Mesenchymal stem cell (in vitro differentiated cells and primary cell): ENCODE measurements at regions not wholly inside any gene's neighbourhood (a gene's known extent, or its start where the extent isn't known, plus 50 kb on each side); places are given as distances from the start of the nearest gene placed in this dataset.
A peak's percentile ranks its signal among the peaks of the same experiment; 100 is the strongest.

Source experiments
- DNase-seq: peaks from one replicate; pipeline ENCODE4 v3.0.0-alpha.2; 2013
- H2AFZ ChIP-seq: one replicate; pipeline ENCODE4 v1.6.1; 2013; ENCODE audit warnings: low read depth, mild to moderate bottlenecking, control low read depth, inconsistent platforms, low read length, moderate library complexity
- H2AK5ac ChIP-seq: 2 replicates; pipeline ENCODE4 v1.6.1; 2013; ENCODE audit warnings: low read length, moderate library complexity, mild to moderate bottlenecking, inconsistent platforms; ENCODE audit not compliant: severe bottlenecking
- H2BK120ac ChIP-seq: one replicate; pipeline ENCODE4 v1.6.1; 2013; ENCODE audit warnings: low read depth, mild to moderate bottlenecking, inconsistent platforms, low read length, moderate library complexity
- H2BK12ac ChIP-seq, 2 experiments: one replicate each; pipeline ENCODE4 v1.6.1; 2013; ENCODE audit warnings: inconsistent platforms in 2 of 2, low read length in 2 of 2, mild to moderate bottlenecking in 2 of 2, moderate library complexity in 2 of 2, control low read depth in 1 of 2
- H2BK15ac ChIP-seq: one replicate; pipeline ENCODE4 v1.6.1; 2013; ENCODE audit warnings: mild to moderate bottlenecking, low read depth, inconsistent platforms; ENCODE audit not compliant: poor library complexity, severe bottlenecking
- H2BK5ac ChIP-seq: 2 replicates; pipeline ENCODE4 v1.6.1; 2013; ENCODE audit warnings: low read depth, mild to moderate bottlenecking, low read length, control low read depth, inconsistent platforms; ENCODE audit not compliant: poor library complexity, severe bottlenecking
- H3K14ac ChIP-seq, 2 experiments: one replicate each; pipeline ENCODE4 v1.6.1; 2013; ENCODE audit warnings: inconsistent platforms in 2 of 2, low read length in 2 of 2, control low read depth in 1 of 2, mild to moderate bottlenecking in 1 of 2, moderate library complexity in 1 of 2
- H3K18ac ChIP-seq, 2 experiments: one replicate each; pipeline ENCODE4 v1.6.1; 2013; ENCODE audit warnings: inconsistent platforms in 2 of 2, low read length in 2 of 2, control low read depth in 1 of 2, low read depth in 1 of 2, mild to moderate bottlenecking in 1 of 2
- H3K23ac ChIP-seq, 2 experiments: one replicate each; pipeline ENCODE4 v1.6.1; 2013; ENCODE audit warnings: inconsistent platforms in 2 of 2, low read length in 2 of 2, mild to moderate bottlenecking in 2 of 2, moderate library complexity in 2 of 2, control low read depth in 1 of 2
- H3K27ac ChIP-seq: 2 replicates; pipeline ENCODE4 v1.5.1; 2013; ENCODE audit warnings: mild to moderate bottlenecking, moderate library complexity, low read length, control low read depth, inconsistent platforms; ENCODE audit not compliant: poor library complexity, severe bottlenecking
- H3K27me3 ChIP-seq, 2 experiments: 2 replicates each; pipeline versions ENCODE4 v1.6.1 to v1.7.0; 2013; ENCODE audit warnings: low read length in 2 of 2, mild to moderate bottlenecking in 2 of 2, moderate library complexity in 2 of 2, control low read depth in 1 of 2, inconsistent platforms in 1 of 2; ENCODE audit not compliant: control insufficient read depth in 1 of 2, insufficient read depth in 1 of 2
- H3K36me3 ChIP-seq, 2 experiments: 2 replicates each; pipeline versions ENCODE4 v1.6.1 to v1.7.0; 2013; ENCODE audit warnings: low read length in 2 of 2, control low read depth in 1 of 2, inconsistent platforms in 1 of 2, low read depth in 1 of 2, mild to moderate bottlenecking in 1 of 2; ENCODE audit not compliant: insufficient read depth in 2 of 2, control insufficient read depth in 1 of 2
- H3K4ac ChIP-seq, 2 experiments: one replicate each; pipeline ENCODE4 v1.6.1; 2013; ENCODE audit warnings: inconsistent platforms in 2 of 2, low read length in 2 of 2, mild to moderate bottlenecking in 2 of 2, moderate library complexity in 2 of 2, control low read depth in 1 of 2, low read depth in 1 of 2
- H3K4me1 ChIP-seq: 2 replicates; pipeline ENCODE4 v1.6.1; 2013; ENCODE audit warnings: low read depth, low read length, control low read depth; ENCODE audit not compliant: control insufficient read depth, insufficient read depth
- H3K4me2 ChIP-seq: 2 replicates; pipeline ENCODE4 v1.6.1; 2013; ENCODE audit warnings: low read length, mild to moderate bottlenecking, inconsistent platforms; ENCODE audit not compliant: poor library complexity, severe bottlenecking
- H3K4me3 ChIP-seq, 2 experiments: 2 replicates each; pipeline versions ENCODE4 v1.5.1 to v1.7.0; 2013; ENCODE audit warnings: low read length in 2 of 2, mild to moderate bottlenecking in 2 of 2, control low read depth in 1 of 2, low read depth in 1 of 2; ENCODE audit not compliant: insufficient read depth in 1 of 2
- H3K79me1 ChIP-seq: replicated peaks from 2 replicates; pipeline ENCODE4 v1.6.1; 2013; ENCODE audit warnings: mild to moderate bottlenecking, control low read depth, low read length, inconsistent platforms; ENCODE audit not compliant: poor library complexity, severe bottlenecking
- H3K9ac ChIP-seq: 2 replicates; pipeline ENCODE4 v1.7.0; 2013; ENCODE audit warnings: mild to moderate bottlenecking, low read length, moderate library complexity
- H3K9me3 ChIP-seq: 2 replicates; pipeline ENCODE4 v1.7.0; 2013; ENCODE audit warnings: mild to moderate bottlenecking, low read length; ENCODE audit not compliant: control insufficient read depth
- H4K8ac ChIP-seq: one replicate; pipeline ENCODE4 v1.6.1; 2013; ENCODE audit warnings: inconsistent platforms, mild to moderate bottlenecking, low read length, moderate library complexity
- H4K91ac ChIP-seq: one replicate; pipeline ENCODE4 v1.6.1; 2013; ENCODE audit warnings: mild to moderate bottlenecking, low read length, inconsistent platforms
- WGBS: methylation state at CpG from one replicate; pipeline ENCODE4 v1.1.7; 2013; ENCODE audit warnings: mixed read lengths; 5-methylcytosine and 5-hydroxymethylcytosine counted together

DNA sequence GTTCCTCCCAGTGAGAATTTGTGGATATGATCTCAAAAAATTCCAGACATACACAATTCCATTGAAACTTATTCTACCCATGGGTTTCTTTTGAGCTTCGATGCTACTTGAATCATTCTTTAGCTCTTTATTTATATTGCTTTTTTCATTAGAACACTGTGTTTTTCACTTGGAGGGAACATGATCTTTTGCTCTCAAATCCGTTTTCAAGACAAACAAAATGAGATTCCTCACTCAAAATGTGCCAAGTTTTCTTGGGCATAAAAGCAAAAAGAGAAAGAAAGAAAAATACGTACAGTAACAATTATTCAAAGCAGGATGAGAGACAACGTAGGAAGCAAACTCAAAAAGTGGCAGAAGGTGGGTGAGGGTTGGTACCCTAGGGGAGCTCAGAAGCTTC is 118.8 kb upstream of the PDZRN3 start:
- Histone ChIP-seq H2BK5ac (no peak overlapping the region), H4K8ac (no peak overlapping the region), H3K27me3 (no peaks in the 10 kb centered on the region), H2BK15ac (no peak overlapping the region), H3K23ac (no peak overlapping the region), H3K4ac (no peak overlapping the region), H2BK120ac (no peak overlapping the region), H3K79me1 (no peaks in the 10 kb centered on the region), H4K91ac (no peak overlapping the region), H3K9me3 (no peaks in the 10 kb centered on the region), H3K9ac (no peak overlapping the region), H3K14ac (no peak overlapping the region), H2AFZ (no peak overlapping the region), H3K18ac (no peak overlapping the region), H3K27ac (no peak overlapping the region), H3K4me3 (no peak overlapping the region), H2AK5ac (no peak overlapping the region), H2BK12ac (no peak overlapping the region), H3K4me2 (no peak overlapping the region), H3K4me1 (peaks cover 1% of the 10 kb centered on the region), H3K36me3 (no peaks in the 10 kb centered on the region)
- 77% methylated on average over 3 of the region's 4 CpGs for WGBS
- no peak for DNase-seq

DNA sequence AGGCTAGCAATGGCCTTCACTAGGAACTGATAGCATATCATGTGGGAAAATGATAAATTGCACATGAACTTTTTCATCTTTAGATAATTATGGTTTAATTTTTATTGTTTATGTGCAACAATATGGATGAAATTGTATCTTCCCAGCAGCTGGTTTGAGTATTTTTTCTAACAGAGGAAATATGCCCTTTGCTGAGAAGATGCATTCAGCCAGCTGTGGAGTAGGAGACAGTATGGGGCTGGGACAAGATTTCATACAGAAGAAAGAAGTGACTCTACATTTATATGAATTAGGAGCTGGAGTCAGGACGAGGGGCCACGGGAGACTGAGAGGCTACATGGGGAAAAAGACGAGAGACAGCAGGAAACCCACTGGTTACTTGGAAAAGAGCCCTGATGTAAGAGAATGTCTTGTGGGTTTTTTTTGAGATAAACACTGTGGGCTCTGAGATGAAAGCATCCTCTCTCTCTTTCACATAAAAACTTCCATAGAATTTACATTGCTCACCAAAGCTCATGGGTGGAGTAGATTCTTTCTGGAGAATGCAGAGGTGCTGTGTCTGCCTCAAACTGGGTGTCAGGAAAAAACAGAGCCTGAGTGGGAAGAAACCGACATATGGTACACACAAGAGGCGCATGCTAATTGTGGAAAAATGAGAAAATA is 115.2 kb upstream of the PDZRN3 start:
- no peak overlapping the region for H2BK15ac ChIP-seq
- no peak overlapping the region for H3K27ac ChIP-seq
- H3K4ac ChIP-seq = no peak overlapping the region
- no peak overlapping the region for H3K4me2 ChIP-seq
- H3K27me3 ChIP-seq = no peaks in the 10 kb centered on the region
- no peak overlapping the region for H4K91ac ChIP-seq
- no peak overlapping the region for H3K4me3 ChIP-seq
- H3K9me3 ChIP-seq = no peaks in the 10 kb centered on the region
- H3K23ac ChIP-seq = no peak overlapping the region
- WGBS = 28% methylated on average over 4 of the region's 5 CpGs
- H2BK120ac ChIP-seq = no peak overlapping the region
- no peak overlapping the region for H4K8ac ChIP-seq
- peak; percentile 68 for DNase-seq
- H3K4me1 ChIP-seq = no peaks in the 10 kb centered on the region
- H3K14ac ChIP-seq = no peak overlapping the region
- H3K36me3 ChIP-seq = no peaks in the 10 kb centered on the region
- H2BK5ac ChIP-seq = no peak overlapping the region
- H3K18ac ChIP-seq = peak overlapping the region in 1 of 2 experiments; percentile 29
- no peaks in the 10 kb centered on the region for H3K79me1 ChIP-seq
- no peak overlapping the region for H3K9ac ChIP-seq
- no peak overlapping the region for H2AK5ac ChIP-seq
- H2AFZ ChIP-seq = no peak overlapping the region
- no peak overlapping the region for H2BK12ac ChIP-seq

DNA sequence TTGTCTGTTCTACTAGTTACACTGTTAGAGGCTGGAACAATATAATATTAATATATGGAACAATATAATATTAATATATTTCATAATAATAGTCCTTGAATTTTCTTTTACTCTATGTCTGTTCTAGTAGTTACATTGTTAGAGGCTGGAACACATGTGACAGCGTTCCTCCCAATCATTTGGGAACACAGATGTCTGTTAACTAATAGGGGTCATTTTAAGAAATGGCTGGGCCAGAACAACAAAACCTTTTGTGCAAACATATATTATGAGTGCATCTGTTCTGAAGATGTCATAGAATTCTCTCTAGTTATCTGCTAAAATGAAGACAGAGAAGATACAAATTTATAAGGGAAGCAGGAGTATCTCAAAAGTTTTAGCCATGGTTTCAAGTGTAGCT is 114.0 kb upstream of the PDZRN3 start:
- no peaks in the 10 kb centered on the region for H3K9me3 ChIP-seq
- H3K23ac ChIP-seq = no peak overlapping the region
- no peak overlapping the region for H3K18ac ChIP-seq
- no peak for DNase-seq
- no peak overlapping the region for H2AFZ ChIP-seq
- H4K91ac ChIP-seq = no peak overlapping the region
- H3K27me3 ChIP-seq = no peaks in the 10 kb centered on the region
- no peak overlapping the region for H3K27ac ChIP-seq
- H2BK5ac ChIP-seq = no peak overlapping the region
- 100% methylated on average over 1 of the region's 1 CpG for WGBS
- no peak overlapping the region for H3K4me2 ChIP-seq
- no peak overlapping the region for H3K14ac ChIP-seq
- no peak overlapping the region for H3K4me3 ChIP-seq
- H2BK15ac ChIP-seq = no peak overlapping the region
- H3K4me1 ChIP-seq = no peaks in the 10 kb centered on the region
- no peak overlapping the region for H2AK5ac ChIP-seq
- no peaks in the 10 kb centered on the region for H3K79me1 ChIP-seq
- H3K4ac ChIP-seq = no peak overlapping the region
- no peak overlapping the region for H2BK120ac ChIP-seq
- no peaks in the 10 kb centered on the region for H3K36me3 ChIP-seq
- no peak overlapping the region for H4K8ac ChIP-seq
- no peak overlapping the region for H2BK12ac ChIP-seq
- H3K9ac ChIP-seq = no peak overlapping the region

DNA sequence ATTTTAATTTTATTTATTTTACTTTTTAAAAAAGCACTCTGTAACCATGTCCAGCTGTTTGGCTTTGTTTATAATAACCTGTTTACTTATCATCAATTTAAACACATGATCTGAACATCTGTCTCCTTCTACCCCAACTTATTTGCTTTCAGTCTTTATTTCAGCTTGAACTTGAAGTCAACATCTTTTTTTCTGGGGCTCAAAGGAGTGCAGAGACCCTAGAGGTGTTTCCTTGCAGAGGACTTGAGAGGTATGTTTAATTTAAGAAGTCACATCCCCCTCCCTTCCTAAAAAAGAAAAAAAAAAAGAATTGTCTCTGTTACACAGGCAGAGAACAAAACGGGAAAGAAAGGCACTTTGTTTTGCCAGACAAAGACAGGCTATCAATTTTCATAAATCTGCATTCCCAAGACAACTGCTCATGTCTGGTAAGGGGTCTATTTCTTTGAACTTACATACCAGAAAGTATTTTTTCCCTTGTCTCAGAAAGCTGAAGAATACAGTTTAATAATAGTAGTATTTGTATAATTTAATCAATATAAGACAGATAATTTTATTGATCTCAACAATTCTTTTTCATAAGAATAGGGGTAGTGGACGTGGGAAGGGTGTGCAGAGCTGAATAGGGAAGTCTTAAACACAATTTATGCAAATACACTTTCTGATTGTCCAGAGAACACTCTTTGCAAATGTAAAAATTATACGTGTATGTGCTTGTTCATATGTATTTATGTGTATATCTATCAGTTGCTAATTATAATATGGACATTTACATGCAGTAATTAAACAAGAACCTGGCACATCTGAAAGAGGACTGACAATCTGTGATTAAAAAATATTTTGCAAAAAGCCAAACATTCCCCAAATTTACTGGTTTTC is 109.7 kb upstream of the PDZRN3 start:
- no peak for DNase-seq
- Histone ChIP-seq H2AK5ac (no peak overlapping the region), H3K79me1 (no peaks in the 10 kb centered on the region), H4K8ac (no peak overlapping the region), H3K14ac (no peak overlapping the region), H3K4me3 (no peak overlapping the region), H3K4ac (no peak overlapping the region), H3K9ac (peak overlapping the region; percentile 74), H3K18ac (no peak overlapping the region), H3K4me2 (no peak overlapping the region), H2AFZ (no peak overlapping the region), H2BK5ac (no peak overlapping the region), H2BK15ac (no peak overlapping the region), H3K27me3 (no peaks in the 10 kb centered on the region), H3K36me3 (no peaks in the 10 kb centered on the region), H2BK12ac (no peak overlapping the region), H3K4me1 (no peaks in the 10 kb centered on the region), H2BK120ac (no peak overlapping the region), H3K27ac (no peak overlapping the region), H4K91ac (no peak overlapping the region), H3K9me3 (no peaks in the 10 kb centered on the region), H3K23ac (no peak overlapping the region)
- 29% methylated on average over 1 of the region's 3 CpGs for WGBS
